ENCODE measurements at regions not wholly inside any gene's neighbourhood (a gene's known extent, or its start where the extent isn't known, plus 50 kb on each side); places are given as distances from the start of the nearest gene placed in this dataset.

DNA sequence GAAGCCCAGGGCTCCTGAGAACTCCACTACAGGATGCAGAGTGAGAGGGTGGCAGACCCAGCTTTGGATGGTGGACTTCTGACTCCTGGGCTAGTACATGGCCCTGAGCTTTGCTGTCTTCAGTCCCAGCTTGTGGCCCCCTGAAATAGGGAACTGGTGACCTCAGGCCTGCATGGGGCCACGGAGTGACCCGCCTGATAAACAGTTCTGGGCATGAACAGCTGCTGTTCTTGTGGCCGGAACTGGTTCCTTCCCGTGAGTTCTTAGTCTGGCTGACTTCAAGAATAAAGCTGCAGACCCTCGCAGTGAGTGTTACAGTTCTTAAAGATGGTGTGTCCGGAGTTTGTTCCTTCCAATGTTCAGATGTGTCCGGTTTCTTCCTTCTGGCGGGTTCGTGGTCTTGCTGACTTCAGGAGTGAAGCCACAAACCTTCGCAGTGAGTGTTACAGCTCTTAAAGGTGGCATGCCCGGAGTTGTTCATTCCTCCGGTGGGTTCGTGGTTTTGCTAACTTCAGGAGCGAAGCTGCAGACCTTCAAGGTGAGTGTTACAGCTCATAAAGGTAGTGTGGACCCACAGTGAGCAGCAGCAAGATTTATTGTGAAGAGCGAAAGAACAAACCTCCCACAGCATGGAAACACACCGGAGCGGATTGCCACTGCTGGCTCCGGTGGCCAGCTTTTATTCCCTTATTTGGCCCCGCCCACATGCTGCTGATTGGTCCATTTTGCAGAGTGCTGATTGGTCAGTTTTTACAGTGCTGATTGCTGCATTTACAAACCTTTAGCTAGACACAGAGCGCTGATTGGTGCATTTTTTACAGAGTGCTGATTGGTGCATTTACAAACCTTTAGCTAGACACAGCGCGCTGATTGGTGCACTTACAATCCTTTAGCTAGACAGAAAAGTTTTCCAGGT is 268.0 kb downstream of the ZEB1 start:
- Histone ChIP-seq H3K9me3 (peaks cover 0 to 6% (median 4%) of the 10 kb centered on the region in 3 donors), H3K36me3 (no peaks in the 10 kb centered on the region), H3K27ac (no peak overlapping the region), H3K4me3 (no peak overlapping the region), H3K27me3 (no peaks in the 10 kb centered on the region), H3K4me1 (peaks cover 7 to 25% (median 17%) of the 10 kb centered on the region in 4 donors)
- intact Hi-C loops (cut with DNase I; ENCODE audit: low total_unique reads): no loop called here
- TF ChIP-seq, protein P1, sequence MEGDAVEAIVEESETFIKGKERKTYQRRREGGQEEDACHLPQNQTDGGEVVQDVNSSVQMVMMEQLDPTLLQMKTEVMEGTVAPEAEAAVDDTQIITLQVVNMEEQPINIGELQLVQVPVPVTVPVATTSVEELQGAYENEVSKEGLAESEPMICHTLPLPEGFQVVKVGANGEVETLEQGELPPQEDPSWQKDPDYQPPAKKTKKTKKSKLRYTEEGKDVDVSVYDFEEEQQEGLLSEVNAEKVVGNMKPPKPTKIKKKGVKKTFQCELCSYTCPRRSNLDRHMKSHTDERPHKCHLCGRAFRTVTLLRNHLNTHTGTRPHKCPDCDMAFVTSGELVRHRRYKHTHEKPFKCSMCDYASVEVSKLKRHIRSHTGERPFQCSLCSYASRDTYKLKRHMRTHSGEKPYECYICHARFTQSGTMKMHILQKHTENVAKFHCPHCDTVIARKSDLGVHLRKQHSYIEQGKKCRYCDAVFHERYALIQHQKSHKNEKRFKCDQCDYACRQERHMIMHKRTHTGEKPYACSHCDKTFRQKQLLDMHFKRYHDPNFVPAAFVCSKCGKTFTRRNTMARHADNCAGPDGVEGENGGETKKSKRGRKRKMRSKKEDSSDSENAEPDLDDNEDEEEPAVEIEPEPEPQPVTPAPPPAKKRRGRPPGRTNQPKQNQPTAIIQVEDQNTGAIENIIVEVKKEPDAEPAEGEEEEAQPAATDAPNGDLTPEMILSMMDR (IDR thresholded peaks at IDR 0.05): no peak
- peak in 1 of 2 donors; percentile 58 for DNase-seq

DNA sequence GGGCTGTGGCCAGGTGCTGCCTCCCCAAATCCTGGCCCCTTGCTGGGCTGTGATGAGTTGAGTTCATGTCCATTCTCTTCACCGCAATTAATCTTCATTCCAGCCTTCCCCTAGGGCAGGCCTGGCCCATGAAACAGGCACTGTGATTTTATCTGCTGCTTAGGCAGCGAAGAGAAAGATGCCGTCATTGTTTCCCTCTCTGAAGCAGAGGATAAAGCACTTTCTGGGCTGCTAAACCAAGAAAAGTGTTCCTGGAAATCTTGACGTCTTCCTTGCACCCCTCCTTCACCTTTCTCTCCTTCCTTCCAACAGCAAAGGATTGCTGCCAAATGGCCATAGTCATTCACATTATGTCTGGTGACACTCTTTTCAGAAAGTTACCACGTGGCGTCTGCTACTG is 265.9 kb downstream of the ZEB1 start:
- no peak overlapping the region for H3K4me3 ChIP-seq
- DNase-seq: no peak
- no peaks in the 10 kb centered on the region for H3K36me3 ChIP-seq
- no peak overlapping the region for H3K27ac ChIP-seq
- no peaks in the 10 kb centered on the region for H3K27me3 ChIP-seq
- no peaks in the 10 kb centered on the region for H3K9me3 ChIP-seq
- peaks cover 7 to 25% (median 17%) of the 10 kb centered on the region in 4 donors for H3K4me1 ChIP-seq
- intact Hi-C loops (cut with DNase I; ENCODE audit: low total_unique reads): no loop called here
- TF ChIP-seq, protein P1 (IDR thresholded peaks at IDR 0.05): no peak

DNA sequence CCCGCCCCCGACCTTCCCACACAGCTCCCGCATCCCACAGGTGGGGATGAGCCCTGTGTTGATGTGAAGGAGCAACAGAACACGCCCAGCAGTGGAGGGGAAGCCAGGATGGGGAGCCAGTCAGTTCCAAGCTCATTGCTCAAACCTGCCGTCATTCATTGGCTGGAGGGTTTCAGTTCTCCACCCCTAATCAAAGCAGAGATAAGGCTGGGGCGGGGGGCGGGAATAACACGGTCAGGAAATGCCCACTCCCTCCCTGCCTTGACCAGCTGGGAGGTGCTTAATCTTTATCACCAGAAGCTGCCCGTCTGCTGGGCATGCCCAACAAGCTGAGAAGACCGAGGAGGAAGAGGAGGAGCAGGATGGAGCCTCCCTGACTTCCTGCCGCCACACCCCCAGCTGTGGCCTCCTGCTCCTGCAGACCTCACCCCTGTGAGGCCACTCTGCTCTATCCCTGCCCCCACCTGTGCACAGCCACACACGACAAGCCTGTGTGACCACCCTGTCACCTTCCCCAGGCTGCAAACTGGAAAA is 265.1 kb downstream of the ZEB1 start:
- intact Hi-C loops (cut with DNase I; ENCODE audit: low total_unique reads): no loop called here
- Histone ChIP-seq H3K27me3 (no peaks in the 10 kb centered on the region), H3K4me3 (no peak overlapping the region), H3K27ac (no peak overlapping the region), H3K4me1 (peaks cover 7 to 25% (median 17%) of the 10 kb centered on the region in 4 donors), H3K36me3 (no peaks in the 10 kb centered on the region), H3K9me3 (no peaks in the 10 kb centered on the region)
- TF ChIP-seq, protein P1 (IDR thresholded peaks at IDR 0.05): no peak
- DNase-seq: no peak

DNA sequence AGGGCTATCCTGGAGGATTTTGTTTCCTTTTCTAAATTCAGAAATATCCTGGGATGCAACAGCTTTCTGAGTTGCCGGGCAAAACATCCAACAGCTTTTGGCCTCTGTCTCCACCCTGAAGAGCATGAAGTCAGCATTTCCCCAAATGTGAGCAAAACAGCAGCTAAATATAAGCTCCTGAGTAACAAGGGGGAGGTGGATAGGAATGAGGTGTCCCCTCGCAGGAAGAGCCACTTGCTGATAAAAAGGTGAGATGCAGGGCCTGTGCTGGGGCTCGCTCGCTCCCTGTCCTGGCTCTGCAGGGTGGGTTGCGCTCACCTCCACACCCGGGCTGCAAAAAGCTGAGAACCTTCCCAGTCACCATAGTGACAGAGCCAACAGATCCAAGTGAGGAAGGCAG is 264.3 kb downstream of the ZEB1 start:
- Histone ChIP-seq H3K9me3 (no peaks in the 10 kb centered on the region), H3K4me1 (peaks cover 7 to 25% (median 17%) of the 10 kb centered on the region in 4 donors), H3K4me3 (no peak overlapping the region), H3K36me3 (no peaks in the 10 kb centered on the region), H3K27me3 (no peaks in the 10 kb centered on the region), H3K27ac (peak overlapping the region in 1 of 2 donors; percentile 38)
- TF ChIP-seq, protein P1 (IDR thresholded peaks at IDR 0.05): no peak
- no peak for DNase-seq
- intact Hi-C loops (cut with DNase I; ENCODE audit: low total_unique reads): no loop called here

DNA sequence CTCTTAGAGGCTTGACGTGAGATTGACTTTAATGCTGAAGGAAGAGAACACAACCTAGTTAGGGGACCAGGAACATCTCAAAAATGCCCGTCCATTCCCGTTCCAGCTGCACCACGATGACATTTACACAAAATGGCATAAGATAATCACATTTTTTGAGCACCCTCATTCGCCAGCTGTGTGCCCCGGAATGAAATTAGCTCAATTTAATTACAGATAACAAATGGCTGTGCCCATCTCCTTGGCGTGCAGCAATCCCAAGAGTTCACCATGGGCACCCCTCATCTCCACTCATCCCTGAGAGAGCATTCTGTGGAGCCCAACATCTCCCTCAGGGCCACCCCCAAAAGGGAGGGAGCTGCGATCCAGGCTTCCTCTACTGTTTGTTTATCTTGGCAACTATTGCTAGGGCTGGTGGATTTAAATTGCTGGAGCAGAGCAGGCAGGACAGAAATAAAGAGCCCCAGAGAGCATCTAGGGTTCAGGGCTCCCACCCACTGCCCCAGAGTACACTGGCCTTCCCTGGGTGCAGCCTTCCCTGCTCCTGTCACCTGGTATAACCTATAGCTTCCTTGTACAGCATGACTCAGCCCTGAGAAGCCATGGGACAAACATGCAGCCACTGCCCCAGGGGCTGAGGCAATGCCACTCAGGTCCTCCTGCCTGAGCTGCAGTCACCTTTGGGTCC is 263.5 kb downstream of the ZEB1 start:
- Histone ChIP-seq H3K9me3 (peaks cover 0 to under 1% (median 0%) of the 10 kb centered on the region in 3 donors), H3K27me3 (no peaks in the 10 kb centered on the region), H3K36me3 (no peaks in the 10 kb centered on the region), H3K27ac (peak overlapping the region in 1 of 2 donors; percentile 38), H3K4me1 (peaks cover 7 to 25% (median 17%) of the 10 kb centered on the region in 4 donors), H3K4me3 (no peak overlapping the region)
- TF ChIP-seq, protein P1 (IDR thresholded peaks at IDR 0.05): no peak
- DNase-seq: no peak
- intact Hi-C loops (cut with DNase I; ENCODE audit: low total_unique reads): no loop called here

Measured in tibial artery (tissue), 4 donors.